HG03095 (cell line): ENCODE measurements at regions not wholly inside any gene's neighbourhood (a gene's known extent, or its start where the extent isn't known, plus 50 kb on each side); places are given as distances from the start of the nearest gene placed in this dataset.

Source experiments
- ATAC-seq: cut with Tn5 transposase; IDR thresholded peaks from one replicate; pipeline ENCODE4 v1.9.1; 2021; ENCODE audit warnings: moderate library complexity; ENCODE audit not compliant: unreplicated experiment

- ATAC-seq, result no peak
These were observed 74.6 kb upstream of the SPATA12 start for GRCh38 chr3:56985878-56986277.

GRCh38 chr3:56985460-56985859 is 75.0 kb upstream of the SPATA12 start:
- ATAC-seq, result no peak

GRCh38 chr3:56983427-56983826 is 77.0 kb upstream of the SPATA12 start:
- no peak for ATAC-seq

- no peak for ATAC-seq
These were observed 78.8 kb upstream of the SPATA12 start for GRCh38 chr3:56981445-56982230.

- ATAC-seq, result no peak
These were observed 79.6 kb upstream of the SPATA12 start for GRCh38 chr3:56980798-56981390.

GRCh38 chr3:56980243-56980642 is 80.2 kb upstream of the SPATA12 start:
- ATAC-seq, result no peak

GRCh38 chr3:56979791-56980190 is 80.7 kb upstream of the SPATA12 start:
- ATAC-seq, result no peak

GRCh38 chr3:56977561-56977889 is 82.9 kb upstream of the SPATA12 start:
- no peak for ATAC-seq

GRCh38 chr3:56976651-56977560 is 83.6 kb upstream of the SPATA12 start:
- no peak for ATAC-seq

- ATAC-seq, result no peak
These were observed 84.9 kb upstream of the SPATA12 start for GRCh38 chr3:56975567-56975966.

- ATAC-seq, result no peak
These were observed 86.1 kb upstream of the SPATA12 start for GRCh38 chr3:56974247-56974930.

- no peak for ATAC-seq
These were observed 88.6 kb upstream of the SPATA12 start for GRCh38 chr3:56971816-56972215.

- no peak for ATAC-seq
These were observed 89.2 kb upstream of the SPATA12 start for GRCh38 chr3:56971261-56971660.

GRCh38 chr3:56970461-56970879 is 90.0 kb upstream of the SPATA12 start:
- no peak for ATAC-seq

GRCh38 chr3:56969851-56970250 is 90.6 kb upstream of the SPATA12 start:
- ATAC-seq, result no peak

- no peak for ATAC-seq
These were observed 94.0 kb upstream of the SPATA12 start for GRCh38 chr3:56966509-56966908.

- ATAC-seq, result no peak
These were observed 94.4 kb upstream of the SPATA12 start for GRCh38 chr3:56966104-56966503.

GRCh38 chr3:56962922-56963321 is 97.5 kb upstream of the SPATA12 start:
- no peak for ATAC-seq

- no peak for ATAC-seq
These were observed 98.3 kb upstream of the SPATA12 start for GRCh38 chr3:56962206-56962605.

- no peak for ATAC-seq
These were observed 100.1 kb upstream of the SPATA12 start for GRCh38 chr3:56960234-56960917.

- ATAC-seq, result no peak
These were observed 101.6 kb upstream of the SPATA12 start for GRCh38 chr3:56958879-56959278.
